NCI-H2196 (cell line): ENCODE measurements at regions not wholly inside any gene's neighbourhood (a gene's known extent, or its start where the extent isn't known, plus 50 kb on each side); places are given as distances from the start of the nearest gene placed in this dataset.
"Not testable (repeated sequence)": the region's sequence is repeated elsewhere in the genome, so short reads cannot be mapped to it uniquely, and the experiment has no call there.

Experiments
- DNase-seq: peaks from one replicate; lab custom pipeline; 2025; ENCODE audit not compliant: unreplicated experiment; lab: John Stamatoyannopoulos, UW

GRCh38 chr4:112708772-112709171 lies 71.8 kb downstream of the LARP7 start:
- no peak for DNase-seq

GRCh38 chr4:112714922-112715901 lies 78.3 kb downstream of the LARP7 start:
- no peak for DNase-seq

DNA sequence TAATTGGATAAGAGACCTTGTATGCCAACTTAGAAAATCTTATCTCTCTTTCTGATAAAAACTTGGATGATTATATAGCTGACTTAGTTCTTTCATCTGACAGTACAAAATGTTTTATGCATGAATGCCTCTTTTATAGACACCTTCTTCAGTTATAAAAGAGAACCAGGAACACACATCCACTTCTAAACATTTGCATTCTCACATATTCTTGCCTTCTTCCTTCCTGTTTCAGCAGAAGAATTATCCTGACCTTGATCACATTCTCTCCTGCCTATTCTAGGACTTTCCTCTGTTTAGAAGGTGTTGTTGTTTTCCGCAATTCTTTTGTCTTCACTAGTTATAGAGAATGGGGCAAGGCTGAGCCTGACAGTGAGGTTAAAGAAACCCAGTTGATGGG lies 80.9 kb downstream of the LARP7 start:
- DNase-seq = no peak

- no peak for DNase-seq
These were observed 84.7 kb downstream of the LARP7 start for GRCh38 chr4:112721627-112722026.

GRCh38 chr4:112726041-112726440 lies 89.1 kb downstream of the LARP7 start:
- no peak for DNase-seq

DNA sequence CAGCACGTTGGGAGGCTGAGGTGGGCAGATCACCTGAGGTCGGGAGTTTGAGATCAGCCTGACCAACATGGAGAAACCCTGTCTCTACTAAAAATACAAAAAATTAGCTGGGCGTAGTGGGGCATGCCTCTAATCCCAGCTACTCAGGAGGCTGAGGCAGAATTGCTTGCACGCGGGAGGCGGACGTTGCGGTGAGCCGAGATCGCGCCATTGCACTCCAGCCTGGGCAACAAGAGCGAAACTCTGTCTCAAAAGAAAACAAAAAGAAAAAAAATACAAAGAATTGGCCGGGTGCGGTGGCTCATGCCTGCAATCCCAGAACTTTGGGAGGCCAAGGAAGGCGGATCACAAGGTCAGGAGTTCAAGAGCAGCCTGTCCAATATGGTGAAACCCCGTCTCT lies 90.8 kb downstream of the LARP7 start:
- not testable (repeated sequence) for DNase-seq

GRCh38 chr4:112731715-112732114 lies 94.8 kb downstream of the LARP7 start:
- DNase-seq = no peak

DNA sequence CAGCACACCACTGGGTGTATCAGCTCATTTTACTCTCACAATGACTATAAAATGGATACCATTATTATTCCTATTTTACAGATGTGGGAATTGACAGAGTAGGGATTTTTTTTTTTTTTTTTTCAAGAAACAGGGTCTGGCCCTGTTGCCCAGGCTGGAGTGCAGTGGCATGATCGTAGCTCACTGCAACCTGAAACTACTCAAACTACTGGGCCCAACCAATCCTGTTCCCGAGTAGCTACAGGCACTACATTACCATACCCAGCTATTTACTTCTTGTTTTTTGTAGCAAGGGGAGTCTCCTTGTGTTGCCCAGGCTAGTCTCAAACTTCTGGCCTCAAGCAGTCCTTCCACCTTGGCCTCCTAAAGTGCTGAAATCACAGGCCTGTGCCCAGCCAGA lies 95.2 kb downstream of the LARP7 start:
- no peak for DNase-seq

- no peak for DNase-seq
These were observed 98.6 kb downstream of the LARP7 start for GRCh38 chr4:112735474-112735951.

DNA sequence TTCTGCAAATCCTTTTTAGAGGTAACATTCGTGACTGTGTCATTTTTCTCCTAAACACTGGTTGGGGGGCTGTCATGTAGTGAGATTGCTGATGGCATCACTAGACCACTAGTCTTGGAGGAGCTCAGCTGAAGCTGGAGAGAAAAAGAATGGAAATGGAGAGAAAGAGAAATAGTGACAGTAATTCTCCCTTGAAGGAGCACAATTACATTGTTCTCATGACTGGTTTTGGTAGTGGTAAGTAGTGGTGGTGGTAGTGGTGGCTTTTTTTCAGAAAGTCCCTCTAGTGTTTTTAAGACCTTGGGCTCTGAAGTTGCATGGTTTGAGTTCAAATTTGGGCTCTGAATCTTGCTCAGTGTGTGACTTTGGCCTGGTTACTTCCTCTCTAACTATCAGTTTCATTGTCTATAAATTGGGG lies 99.8 kb downstream of the LARP7 start:
- DNase-seq = no peak

GRCh38 chr4:112739442-112739841 lies 102.5 kb downstream of the LARP7 start:
- no peak for DNase-seq

GRCh38 chr4:112747036-112747435 lies 110.1 kb downstream of the LARP7 start:
- no peak for DNase-seq

GRCh38 chr4:112748352-112748878 lies 111.5 kb downstream of the LARP7 start:
- no peak for DNase-seq

GRCh38 chr4:112750749-112751148 lies 113.8 kb downstream of the LARP7 start:
- not testable (repeated sequence) for DNase-seq

DNA sequence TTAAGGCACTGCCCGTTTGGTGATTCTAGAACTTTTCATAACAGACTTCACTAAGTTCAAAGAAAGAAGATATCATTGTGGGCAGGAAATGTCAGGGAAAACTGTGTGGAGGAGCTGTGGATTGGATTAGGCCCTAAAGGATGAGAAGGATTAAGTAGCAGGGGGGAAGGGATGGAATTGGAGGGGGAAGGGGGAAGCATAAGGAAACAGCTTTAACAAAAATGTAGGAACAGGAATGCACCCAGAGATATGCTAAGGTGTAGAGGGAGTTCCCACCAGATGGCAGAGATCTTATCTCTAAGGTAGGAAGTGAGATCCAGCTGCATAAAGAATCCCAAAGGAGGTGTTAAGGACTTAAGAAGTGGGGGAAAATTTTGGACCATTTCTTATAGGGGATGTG lies 114.5 kb downstream of the LARP7 start:
- DNase-seq = no peak

DNA sequence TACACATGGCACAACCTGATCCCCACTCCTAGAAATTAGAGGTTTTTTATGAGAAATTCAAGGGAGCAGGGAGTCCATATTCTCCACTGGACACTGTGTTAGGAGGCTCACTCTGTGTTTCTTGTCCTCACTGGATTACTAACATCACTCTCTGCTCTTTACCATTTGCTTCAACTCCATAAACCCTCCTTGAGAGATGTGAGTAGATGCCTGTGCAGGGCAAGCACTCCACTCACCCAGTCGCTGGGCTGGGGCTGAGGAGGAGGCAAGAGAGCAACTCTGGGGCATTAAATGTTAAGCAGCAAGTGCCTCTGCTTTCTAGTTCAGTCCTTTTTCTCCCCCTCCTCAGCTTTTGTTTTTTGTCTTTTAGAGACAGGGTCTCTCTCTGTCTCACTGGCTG lies 115.1 kb downstream of the LARP7 start:
- no peak for DNase-seq

DNA sequence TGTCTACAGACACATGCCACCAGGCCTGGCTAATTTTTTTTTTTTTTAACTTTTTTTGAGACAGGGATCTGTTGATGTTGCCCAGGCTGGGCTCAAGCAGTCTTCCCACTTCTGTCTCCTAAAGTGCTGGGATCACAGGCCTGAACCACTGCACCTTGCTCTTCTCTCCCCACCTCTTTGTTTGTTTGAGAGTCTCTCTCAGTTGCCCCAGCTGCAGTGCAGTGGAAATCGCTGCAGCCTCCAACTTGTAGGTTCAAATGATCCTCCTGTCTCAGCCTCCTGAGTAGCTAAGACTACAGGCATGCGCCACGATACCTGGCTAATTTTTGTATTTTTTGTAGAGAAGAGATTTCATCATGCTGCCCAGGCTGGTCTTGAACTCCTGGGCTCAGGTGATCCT lies 115.6 kb downstream of the LARP7 start:
- DNase-seq = no peak

DNA sequence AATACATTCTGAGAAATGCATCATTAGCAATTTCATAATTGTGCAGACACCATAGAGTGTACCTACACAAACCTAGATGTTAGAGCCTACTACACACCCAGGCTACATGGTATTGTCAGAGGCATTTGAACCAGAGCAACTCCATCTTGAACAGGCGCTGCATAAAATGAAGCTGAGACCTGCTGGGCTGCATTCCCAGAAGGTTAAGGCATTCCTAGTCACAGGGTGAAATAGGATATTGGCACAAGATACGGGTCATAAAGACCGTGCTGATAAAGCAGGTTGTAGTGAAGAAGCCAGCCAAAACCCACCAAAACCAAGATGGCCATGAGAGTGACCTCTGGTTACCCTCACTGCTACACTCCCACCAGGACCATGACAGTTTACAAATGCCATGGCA lies 116.4 kb downstream of the LARP7 start:
- DNase-seq = no peak

DNA sequence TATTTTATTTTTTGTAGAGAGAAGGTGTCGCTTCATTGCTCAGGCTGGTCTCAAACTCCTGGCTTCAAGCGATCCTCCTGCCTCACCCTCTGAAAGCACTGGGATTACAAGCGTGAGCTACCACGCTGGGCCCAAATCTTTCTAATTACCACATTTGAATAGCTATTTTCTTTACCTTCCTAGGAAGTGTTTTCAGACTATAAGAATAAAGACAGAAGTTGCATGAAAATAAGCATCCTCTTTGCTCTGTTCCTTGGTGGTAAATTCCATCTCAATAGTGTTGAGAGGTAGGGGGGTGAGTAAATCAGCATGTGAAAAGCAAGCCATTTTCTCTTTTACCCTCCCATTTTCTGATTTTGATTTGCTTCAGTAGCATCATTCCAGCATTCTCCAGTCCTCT lies 122.4 kb downstream of the LARP7 start:
- DNase-seq = no peak

DNA sequence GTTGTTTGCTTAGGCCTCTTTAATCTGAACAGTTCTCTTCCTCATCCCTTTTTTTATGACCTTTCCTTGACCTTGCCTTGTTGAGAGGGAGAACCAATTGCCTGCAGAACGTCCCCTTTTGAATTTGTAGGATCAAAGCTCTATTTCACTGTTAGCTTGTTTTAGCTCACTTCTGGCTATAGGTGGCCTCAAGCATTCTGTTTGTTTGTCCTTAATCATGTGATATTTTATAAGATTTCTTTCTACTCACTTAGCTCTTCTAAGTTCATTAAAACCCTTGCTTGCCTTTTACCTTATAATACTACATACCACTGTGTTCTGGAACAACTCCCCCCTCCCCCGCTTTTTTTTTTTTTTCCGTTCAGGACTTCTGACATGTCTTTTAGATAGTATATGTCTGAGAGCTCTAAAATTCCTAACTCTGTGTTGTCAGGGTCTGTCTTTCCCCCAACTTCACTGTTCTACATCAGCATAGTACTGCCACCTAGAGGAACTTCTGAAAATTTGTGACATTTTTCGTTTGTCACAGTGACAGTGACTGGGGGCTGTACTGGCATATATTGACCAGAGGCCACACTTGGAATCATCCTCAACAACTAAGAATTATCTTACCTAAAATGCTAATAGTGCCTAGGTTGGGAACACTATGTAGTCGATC lies 128.5 kb downstream of the LARP7 start:
- no peak for DNase-seq

- DNase-seq = no peak
These were observed 129.5 kb downstream of the LARP7 start for GRCh38 chr4:112766422-112766821.

DNA sequence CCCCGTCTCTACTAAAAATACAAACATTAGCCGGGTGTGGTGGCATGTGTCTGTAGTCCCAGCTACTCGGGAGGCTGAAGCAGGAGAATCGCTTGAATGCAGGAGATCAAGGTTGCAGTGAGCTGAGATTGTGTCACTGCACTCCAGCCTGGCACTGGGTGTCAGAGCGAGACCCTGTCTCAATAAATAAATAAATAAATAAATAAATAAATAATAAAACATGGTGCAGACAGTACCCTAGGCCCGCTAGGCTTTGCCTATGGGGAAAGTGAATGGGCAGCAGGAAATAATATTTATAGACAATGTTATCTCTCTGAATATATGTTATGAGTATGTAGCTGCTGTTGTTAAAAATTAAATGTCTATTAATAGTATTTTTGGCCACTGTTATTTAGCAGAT lies 130.4 kb downstream of the LARP7 start:
- DNase-seq = no peak
